ENCODE measurements at regions not wholly inside any gene's neighbourhood (a gene's known extent, or its start where the extent isn't known, plus 50 kb on each side); places are given as distances from the start of the nearest gene placed in this dataset.

- TF ChIP-seq, protein P1, sequence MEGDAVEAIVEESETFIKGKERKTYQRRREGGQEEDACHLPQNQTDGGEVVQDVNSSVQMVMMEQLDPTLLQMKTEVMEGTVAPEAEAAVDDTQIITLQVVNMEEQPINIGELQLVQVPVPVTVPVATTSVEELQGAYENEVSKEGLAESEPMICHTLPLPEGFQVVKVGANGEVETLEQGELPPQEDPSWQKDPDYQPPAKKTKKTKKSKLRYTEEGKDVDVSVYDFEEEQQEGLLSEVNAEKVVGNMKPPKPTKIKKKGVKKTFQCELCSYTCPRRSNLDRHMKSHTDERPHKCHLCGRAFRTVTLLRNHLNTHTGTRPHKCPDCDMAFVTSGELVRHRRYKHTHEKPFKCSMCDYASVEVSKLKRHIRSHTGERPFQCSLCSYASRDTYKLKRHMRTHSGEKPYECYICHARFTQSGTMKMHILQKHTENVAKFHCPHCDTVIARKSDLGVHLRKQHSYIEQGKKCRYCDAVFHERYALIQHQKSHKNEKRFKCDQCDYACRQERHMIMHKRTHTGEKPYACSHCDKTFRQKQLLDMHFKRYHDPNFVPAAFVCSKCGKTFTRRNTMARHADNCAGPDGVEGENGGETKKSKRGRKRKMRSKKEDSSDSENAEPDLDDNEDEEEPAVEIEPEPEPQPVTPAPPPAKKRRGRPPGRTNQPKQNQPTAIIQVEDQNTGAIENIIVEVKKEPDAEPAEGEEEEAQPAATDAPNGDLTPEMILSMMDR (conservative IDR thresholded peaks at IDR 0.05) = no peak
- H3K27ac ChIP-seq = no peak overlapping the region
Observed at GRCh38 chr9:119722384-119722783, 353.1 kb upstream of the BRINP1 start.

DNA sequence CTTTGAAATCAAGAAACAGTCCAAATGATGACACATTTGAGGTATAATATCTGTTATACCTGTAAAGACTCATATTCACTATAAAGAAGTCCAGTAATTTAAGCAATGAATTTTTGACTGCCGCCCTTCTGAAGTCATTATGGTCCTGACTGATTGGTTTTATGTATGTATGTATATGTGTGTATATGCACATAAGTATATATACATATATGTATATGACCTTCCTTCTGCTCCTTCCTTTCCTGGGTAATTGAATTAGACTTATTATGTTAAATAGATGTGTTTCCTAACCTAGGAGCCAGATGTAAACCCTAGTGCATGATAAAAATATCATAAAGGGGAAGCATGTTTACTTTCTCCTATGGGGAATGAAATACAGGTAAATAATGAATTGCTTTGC, 343.1 kb upstream of the BRINP1 start:
- TF ChIP-seq, protein P1 (conservative IDR thresholded peaks at IDR 0.05) = no peak
- H3K27ac ChIP-seq = no peak overlapping the region

DNA sequence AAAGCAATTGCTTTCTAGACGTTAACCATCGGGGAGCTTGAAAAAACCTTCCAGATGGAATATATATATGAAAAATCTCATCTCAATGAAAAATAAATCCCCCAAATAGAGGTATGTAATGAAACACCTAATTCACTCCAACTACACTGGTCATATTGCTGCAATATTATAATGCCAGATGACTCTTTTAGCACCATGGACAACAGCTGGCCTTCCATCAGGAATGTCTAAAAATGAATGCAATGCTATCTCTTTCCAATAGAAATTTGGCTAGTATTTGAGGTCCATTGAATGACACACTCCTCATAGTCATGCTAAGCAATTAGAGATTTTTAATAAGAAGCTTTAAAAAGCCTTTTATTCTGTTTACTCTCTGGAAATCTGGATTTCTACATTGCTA, 340.2 kb upstream of the BRINP1 start:
- TF ChIP-seq, protein P1 (conservative IDR thresholded peaks at IDR 0.05) = no peak
- no peak overlapping the region for H3K27ac ChIP-seq

GRCh38 chr9:119707228-119707845, 338.1 kb upstream of the BRINP1 start:
- H3K27ac ChIP-seq = no peak overlapping the region
- TF ChIP-seq, protein P1 (conservative IDR thresholded peaks at IDR 0.05) = no peak

DNA sequence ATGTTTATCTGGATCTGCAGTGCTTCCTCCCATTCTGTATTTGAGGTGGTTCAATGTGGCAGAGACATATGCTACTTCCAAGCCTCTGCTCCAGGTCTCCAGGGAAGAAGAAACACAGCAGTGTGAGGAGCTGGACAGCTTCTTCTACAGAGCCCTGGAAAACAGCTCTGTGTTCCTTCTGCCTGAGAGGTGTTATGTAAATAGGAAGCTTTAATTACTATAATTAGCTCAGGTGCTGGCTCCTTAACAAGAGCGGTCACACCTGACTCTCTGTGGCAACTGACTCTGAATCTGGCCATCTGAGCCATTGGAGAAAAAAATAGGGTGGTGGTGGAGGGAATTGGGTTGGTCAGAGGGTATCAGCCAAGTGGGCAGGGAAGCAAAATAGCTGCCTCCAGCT, 332.4 kb upstream of the BRINP1 start:
- TF ChIP-seq, protein P1 (conservative IDR thresholded peaks at IDR 0.05) = no peak
- no peak overlapping the region for H3K27ac ChIP-seq

DNA sequence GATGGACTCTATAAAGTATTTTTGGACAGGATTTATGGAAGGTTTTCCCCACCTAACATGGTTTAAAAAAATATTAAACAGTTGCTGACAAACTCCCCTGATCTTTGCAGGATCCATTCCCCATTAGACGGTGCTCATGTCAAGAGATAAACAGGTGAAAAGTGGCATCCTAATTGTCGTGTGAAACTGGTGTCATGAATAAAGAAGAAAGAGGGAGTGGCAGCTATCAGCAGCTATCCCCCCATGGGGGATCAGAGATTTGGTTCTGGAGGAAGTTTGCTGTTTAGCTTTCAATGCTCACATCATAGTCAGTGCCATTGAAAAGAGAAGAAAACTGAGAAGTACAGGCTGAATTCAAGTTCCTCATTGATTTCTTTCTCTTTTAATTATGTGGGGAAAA, 329.3 kb upstream of the BRINP1 start:
- TF ChIP-seq, protein P1 (conservative IDR thresholded peaks at IDR 0.05) = no peak
- H3K27ac ChIP-seq = no peak overlapping the region

- TF ChIP-seq, protein P1 (conservative IDR thresholded peaks at IDR 0.05) = no peak
- H3K27ac ChIP-seq = no peak overlapping the region
Observed at GRCh38 chr9:119697996-119698395, 328.8 kb upstream of the BRINP1 start.

All from VCaP (cell line).